Suprapubic skin (tissue), 4 donors: ENCODE measurements at regions not wholly inside any gene's neighbourhood (a gene's known extent, or its start where the extent isn't known, plus 50 kb on each side); places are given as distances from the start of the nearest gene placed in this dataset.
"Not testable (repeated sequence)": the region's sequence is repeated elsewhere in the genome, so short reads cannot be mapped to it uniquely, and the experiment has no call there.

ENCODE experiments used
- DNase-seq, 2 donors: peaks; one replicate each; pipeline ENCODE4 v3.0.0-alpha.2; 2019; ENCODE audit warnings: low spot score in 2 of 2
- H3K27ac ChIP-seq: fragments of 200-600 bp; sonication (generic); one replicate; pipeline ENCODE4 v1.5.1; 2019
- H3K27me3 ChIP-seq: fragments of 200-600 bp; sonication (generic); one replicate; pipeline ENCODE4 v1.5.1; 2019
- H3K36me3 ChIP-seq: fragments of 200-600 bp; sonication (generic); one replicate; pipeline ENCODE4 v1.5.1; 2019
- H3K4me1 ChIP-seq: fragments of 200-600 bp; sonication (generic); one replicate; pipeline ENCODE4 v1.5.1; 2019
- H3K4me3 ChIP-seq: fragments of 200-600 bp; sonication (generic); one replicate; pipeline ENCODE4 v1.5.1; 2019; ENCODE audit warnings: mild to moderate bottlenecking
- H3K9me3 ChIP-seq: fragments of 200-600 bp; sonication (generic); one replicate; pipeline ENCODE4 v1.5.1; 2019
- CTCF ChIP-seq, 2 donors: fragments of 200-600 bp in 1 of 2; fragments of 450-650 bp in 1 of 2; sonication (generic) in 1 of 2; IDR thresholded peaks; one replicate each; pipeline ENCODE4 v1.5.1; 2016 to 2019; ENCODE audit warnings: antibody characterized with exemption in 2 of 2, mild to moderate bottlenecking in 1 of 2, moderate library complexity in 1 of 2
- EP300 ChIP-seq: sonication (generic); formaldehyde crosslinking; IDR thresholded peaks from one replicate; pipeline ENCODE4 v1.6.1; 2017; ENCODE audit warnings: antibody characterized with exemption
- POLR2A ChIP-seq, 2 donors: fragments of 450-650 bp; IDR thresholded peaks; one replicate each; pipeline ENCODE4 v1.6.1; 2017; ENCODE audit warnings: antibody characterized with exemption in 2 of 2, mild to moderate bottlenecking in 2 of 2, moderate library complexity in 2 of 2
- POLR2AphosphoS5 ChIP-seq, 3 donors: sonication (generic); formaldehyde crosslinking; IDR thresholded peaks; one replicate each; pipeline ENCODE4 v1.6.1; 2017; ENCODE audit warnings: antibody characterized with exemption in 3 of 3
- WGBS: methylation state at CpG from one replicate; pipeline ENCODE4 v1.1.5; 2018; 5-methylcytosine and 5-hydroxymethylcytosine counted together

- 37% methylated on average over 7 of the region's 7 CpGs for WGBS
- Histone ChIP-seq H3K4me3 (no peak overlapping the region), H3K27ac (no peak overlapping the region), H3K4me1 (no peaks in the 10 kb centered on the region), H3K9me3 (no peaks in the 10 kb centered on the region), H3K36me3 (no peaks in the 10 kb centered on the region), H3K27me3 (no peaks in the 10 kb centered on the region)
- peak in 1 of 2 donors; percentile 78 for DNase-seq
- no peak for TF ChIP-seq POLR2AphosphoS5 (IDR thresholded peaks at IDR 0.05)
- TF ChIP-seq POLR2A (IDR thresholded peaks at IDR 0.05): no peak
- TF ChIP-seq EP300: no peak
- TF ChIP-seq CTCF (IDR thresholded peaks at IDR 0.05): no peak
Measured at GRCh38 chr2:76008001-76008702, 297.4 kb upstream of the GCFC2 start.

GRCh38 chr2:76000425-76000824 is 289.7 kb upstream of the GCFC2 start:
- Histone ChIP-seq H3K27me3 (no peaks in the 10 kb centered on the region), H3K4me1 (no peaks in the 10 kb centered on the region), H3K36me3 (no peaks in the 10 kb centered on the region), H3K27ac (no peak overlapping the region), H3K4me3 (no peak overlapping the region), H3K9me3 (peaks cover 6% of the 10 kb centered on the region)
- no peak for TF ChIP-seq EP300
- no peak for TF ChIP-seq POLR2AphosphoS5 (IDR thresholded peaks at IDR 0.05)
- no peak for TF ChIP-seq POLR2A (IDR thresholded peaks at IDR 0.05)
- no peak for TF ChIP-seq CTCF (IDR thresholded peaks at IDR 0.05)
- 76% methylated on average over 2 of the region's 2 CpGs for WGBS
- no peak for DNase-seq

GRCh38 chr2:75998451-75998850 is 287.7 kb upstream of the GCFC2 start:
- Histone ChIP-seq H3K36me3 (no peaks in the 10 kb centered on the region), H3K4me3 (no peak overlapping the region), H3K4me1 (no peaks in the 10 kb centered on the region), H3K9me3 (peaks cover 12% of the 10 kb centered on the region), H3K27me3 (no peaks in the 10 kb centered on the region), H3K27ac (no peak overlapping the region)
- no peak for DNase-seq
- WGBS: 85% methylated on average over 2 of the region's 2 CpGs
- TF ChIP-seq CTCF (IDR thresholded peaks at IDR 0.05) (no peak), EP300 (no peak), POLR2AphosphoS5 (IDR thresholded peaks at IDR 0.05) (no peak), POLR2A (IDR thresholded peaks at IDR 0.05) (no peak)

- Histone ChIP-seq H3K27ac (no peak overlapping the region), H3K9me3 (peaks cover 20% of the 10 kb centered on the region), H3K27me3 (no peaks in the 10 kb centered on the region), H3K4me1 (no peaks in the 10 kb centered on the region), H3K4me3 (no peak overlapping the region), H3K36me3 (no peaks in the 10 kb centered on the region)
- TF ChIP-seq EP300 (no peak), POLR2A (IDR thresholded peaks at IDR 0.05) (no peak), POLR2AphosphoS5 (IDR thresholded peaks at IDR 0.05) (no peak), CTCF (IDR thresholded peaks at IDR 0.05) (no peak)
- WGBS: 49% methylated on average over 3 of the region's 4 CpGs
- no peak for DNase-seq
Measured at GRCh38 chr2:75994759-75995158, 284.0 kb upstream of the GCFC2 start.

- peaks cover 21% of the 10 kb centered on the region for H3K9me3 ChIP-seq
- not testable (repeated sequence) for H3K27me3 ChIP-seq, H3K36me3 ChIP-seq, H3K27ac ChIP-seq, DNase-seq, H3K4me1 ChIP-seq, H3K4me3 ChIP-seq
- 94% methylated on average over 5 of the region's 5 CpGs for WGBS
Measured at GRCh38 chr2:75988622-75989021, 277.9 kb upstream of the GCFC2 start.

- Histone ChIP-seq H3K4me1 (no peaks in the 10 kb centered on the region), H3K9me3 (peaks cover 7% of the 10 kb centered on the region), H3K27ac (no peak overlapping the region), H3K27me3 (no peaks in the 10 kb centered on the region), H3K4me3 (no peak overlapping the region), H3K36me3 (no peaks in the 10 kb centered on the region)
- TF ChIP-seq POLR2AphosphoS5 (IDR thresholded peaks at IDR 0.05) (no peak), POLR2A (IDR thresholded peaks at IDR 0.05) (no peak), EP300 (no peak), CTCF (IDR thresholded peaks at IDR 0.05) (no peak)
- DNase-seq: no peak
- 48% methylated on average over 4 of the region's 4 CpGs for WGBS
Measured at GRCh38 chr2:75986617-75987016, 275.9 kb upstream of the GCFC2 start.
